AG10803 (cell line): ENCODE measurements at regions not wholly inside any gene's neighbourhood (a gene's known extent, or its start where the extent isn't known, plus 50 kb on each side); places are given as distances from the start of the nearest gene placed in this dataset.

Experiments used
- DNase-seq: peaks from one replicate; pipeline ENCODE4 v3.0.0; 2010; ENCODE audit warnings: low read depth
- H3K4me3 ChIP-seq: 2 replicates; pipeline ENCODE4 v1.5.1; 2011; ENCODE audit warnings: mild to moderate bottlenecking, low read length, control low read depth
- TF ChIP-seq, protein P1 (sequence below): conservative IDR thresholded peaks from 2 replicates; pipeline ENCODE4 v1.5.1; 2011; ENCODE audit warnings: mild to moderate bottlenecking, low read length, control low read depth, inconsistent platforms

GRCh38 chr10:64079341-64079740, 558.1 kb downstream of the REEP3 start:
- DNase-seq, result no peak
- TF ChIP-seq, protein P1, sequence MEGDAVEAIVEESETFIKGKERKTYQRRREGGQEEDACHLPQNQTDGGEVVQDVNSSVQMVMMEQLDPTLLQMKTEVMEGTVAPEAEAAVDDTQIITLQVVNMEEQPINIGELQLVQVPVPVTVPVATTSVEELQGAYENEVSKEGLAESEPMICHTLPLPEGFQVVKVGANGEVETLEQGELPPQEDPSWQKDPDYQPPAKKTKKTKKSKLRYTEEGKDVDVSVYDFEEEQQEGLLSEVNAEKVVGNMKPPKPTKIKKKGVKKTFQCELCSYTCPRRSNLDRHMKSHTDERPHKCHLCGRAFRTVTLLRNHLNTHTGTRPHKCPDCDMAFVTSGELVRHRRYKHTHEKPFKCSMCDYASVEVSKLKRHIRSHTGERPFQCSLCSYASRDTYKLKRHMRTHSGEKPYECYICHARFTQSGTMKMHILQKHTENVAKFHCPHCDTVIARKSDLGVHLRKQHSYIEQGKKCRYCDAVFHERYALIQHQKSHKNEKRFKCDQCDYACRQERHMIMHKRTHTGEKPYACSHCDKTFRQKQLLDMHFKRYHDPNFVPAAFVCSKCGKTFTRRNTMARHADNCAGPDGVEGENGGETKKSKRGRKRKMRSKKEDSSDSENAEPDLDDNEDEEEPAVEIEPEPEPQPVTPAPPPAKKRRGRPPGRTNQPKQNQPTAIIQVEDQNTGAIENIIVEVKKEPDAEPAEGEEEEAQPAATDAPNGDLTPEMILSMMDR, result no peak
- no peak overlapping the region for H3K4me3 ChIP-seq

GRCh38 chr10:64080071-64080470, 558.9 kb downstream of the REEP3 start:
- no peak for DNase-seq
- H3K4me3 ChIP-seq, result no peak overlapping the region
- TF ChIP-seq, protein P1, result no peak

GRCh38 chr10:64081947-64082482, 560.8 kb downstream of the REEP3 start:
- no peak overlapping the region for H3K4me3 ChIP-seq
- DNase-seq, result no peak
- TF ChIP-seq, protein P1, result no peak

DNA sequence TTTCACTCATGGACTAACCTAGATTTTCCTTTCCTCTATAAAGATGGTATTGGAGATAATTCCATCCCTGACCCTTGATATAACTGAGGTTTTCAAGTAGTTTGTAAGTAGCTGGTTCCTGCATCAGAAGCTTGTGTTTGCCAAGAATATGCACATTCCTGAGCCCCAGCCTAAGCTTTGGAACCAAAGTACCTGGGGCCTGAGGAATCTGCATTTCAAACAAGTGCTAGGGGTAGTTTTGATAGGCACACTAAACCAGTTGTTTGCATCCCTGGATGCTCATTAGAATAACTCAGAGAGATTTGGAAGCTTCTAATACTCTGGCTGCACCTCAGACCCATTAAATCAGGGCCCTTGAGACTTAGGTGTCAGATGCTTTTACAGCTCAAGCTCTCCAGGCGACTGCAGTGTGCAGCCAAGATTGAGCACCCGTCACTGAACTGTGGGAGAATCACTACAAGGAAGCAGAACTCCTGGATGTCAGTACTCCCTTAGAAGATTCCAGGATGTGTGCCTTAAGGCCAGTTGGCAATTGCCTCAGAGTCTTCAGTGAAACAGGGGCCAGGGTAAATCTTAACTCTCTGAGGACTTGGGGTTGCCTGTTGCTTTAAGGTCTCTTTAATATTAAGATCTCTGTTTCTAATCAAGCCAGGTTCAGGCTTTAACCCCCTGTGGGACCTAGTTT, 565.0 kb downstream of the REEP3 start:
- no peak for DNase-seq
- no peak overlapping the region for H3K4me3 ChIP-seq
- TF ChIP-seq, protein P1, result no peak

- H3K4me3 ChIP-seq, result no peak overlapping the region
- TF ChIP-seq, protein P1, result no peak
- DNase-seq, result no peak
These were observed 568.4 kb downstream of the REEP3 start for GRCh38 chr10:64089648-64090047.

GRCh38 chr10:64090865-64091264, 569.7 kb downstream of the REEP3 start:
- DNase-seq, result no peak
- TF ChIP-seq, protein P1, result no peak
- H3K4me3 ChIP-seq, result no peak overlapping the region

DNA sequence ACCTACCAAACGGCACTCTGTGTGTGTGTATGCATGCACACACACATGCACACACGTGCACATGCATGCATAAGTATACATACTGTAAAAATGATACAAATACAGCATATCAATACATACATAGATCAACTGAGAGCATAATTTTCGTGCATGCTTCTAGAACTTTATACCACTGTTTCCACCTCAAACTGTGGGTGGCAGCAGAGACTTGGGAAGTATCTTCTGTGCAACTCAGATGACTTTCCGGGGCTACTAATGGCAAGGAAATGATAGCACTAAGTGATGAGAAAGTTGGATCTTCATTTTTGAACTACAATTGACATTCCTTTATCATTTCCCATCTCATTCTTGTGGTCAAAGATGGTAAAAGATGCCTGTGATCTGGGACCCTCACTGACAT, 570.7 kb downstream of the REEP3 start:
- no peak overlapping the region for H3K4me3 ChIP-seq
- DNase-seq, result peak; percentile 4
- TF ChIP-seq, protein P1, result peak; percentile 17; the same call in 1 of the 2 replicates
